EL (cell line): ENCODE measurements at regions not wholly inside any gene's neighbourhood (a gene's known extent, or its start where the extent isn't known, plus 50 kb on each side); places are given as distances from the start of the nearest gene placed in this dataset.

Experiments
- DNase-seq: peaks from one replicate; pipeline ENCODE4 v3.0.0-alpha.2; 2016

- no peak for DNase-seq
These were observed 68.8 kb upstream of the ARHGAP18 start for GRCh38 chr6:129778793-129779192.

- no peak for DNase-seq
These were observed 67.4 kb upstream of the ARHGAP18 start for GRCh38 chr6:129777371-129777770.

GRCh38 chr6:129776542-129777330 is 66.8 kb upstream of the ARHGAP18 start:
- DNase-seq: no peak

- peak; percentile 84 for DNase-seq
These were observed 64.9 kb upstream of the ARHGAP18 start for GRCh38 chr6:129774697-129775447.

- no peak for DNase-seq
These were observed 63.3 kb upstream of the ARHGAP18 start for GRCh38 chr6:129773304-129773703.

GRCh38 chr6:129771678-129772077 is 61.7 kb upstream of the ARHGAP18 start:
- DNase-seq: no peak

GRCh38 chr6:129767776-129768485 is 58.0 kb upstream of the ARHGAP18 start:
- DNase-seq: no peak

GRCh38 chr6:129766959-129767728 is 57.2 kb upstream of the ARHGAP18 start:
- DNase-seq: peak; percentile 68

GRCh38 chr6:129764761-129765407 is 54.9 kb upstream of the ARHGAP18 start:
- DNase-seq: no peak

GRCh38 chr6:129759796-129760605 is 50.0 kb upstream of the ARHGAP18 start:
- DNase-seq: peak; percentile 63
